ENCODE measurements at regions not wholly inside any gene's neighbourhood (a gene's known extent, or its start where the extent isn't known, plus 50 kb on each side); places are given as distances from the start of the nearest gene placed in this dataset.

GRCh38 chr18:37658894-37659293, 93.3 kb upstream of the CELF4 start:
- ATAC-seq = no peak
- no peak for DNase-seq (ENCODE audit: low spot score)

DNA sequence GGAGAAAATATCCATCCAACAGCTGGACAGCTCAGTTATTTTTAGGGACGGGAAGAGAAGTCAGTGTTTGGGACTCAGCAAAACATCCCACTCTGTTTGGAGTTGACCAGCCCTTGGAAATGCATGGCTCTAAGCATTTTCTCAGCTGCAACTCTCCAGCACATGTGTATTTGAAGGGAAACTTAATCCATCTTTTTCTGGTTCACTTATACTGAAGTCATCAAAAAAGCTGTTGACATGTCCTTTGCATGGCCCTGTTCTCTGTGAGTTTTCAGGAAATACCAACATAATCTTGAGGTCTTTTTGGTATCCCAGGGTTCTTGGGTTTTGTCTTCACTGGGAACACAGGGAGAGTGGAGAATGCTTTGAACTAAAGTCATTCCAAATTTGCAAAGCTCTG, 91.9 kb upstream of the CELF4 start:
- no peak for ATAC-seq
- DNase-seq (ENCODE audit: low spot score) = no peak

- DNase-seq (ENCODE audit: low spot score) = no peak
- ATAC-seq = no peak
These were observed 89.3 kb upstream of the CELF4 start for GRCh38 chr18:37654731-37655369.

GRCh38 chr18:37654034-37654433, 88.4 kb upstream of the CELF4 start:
- ATAC-seq (no peak), DNase-seq (ENCODE audit: low spot score) (no peak)

DNA sequence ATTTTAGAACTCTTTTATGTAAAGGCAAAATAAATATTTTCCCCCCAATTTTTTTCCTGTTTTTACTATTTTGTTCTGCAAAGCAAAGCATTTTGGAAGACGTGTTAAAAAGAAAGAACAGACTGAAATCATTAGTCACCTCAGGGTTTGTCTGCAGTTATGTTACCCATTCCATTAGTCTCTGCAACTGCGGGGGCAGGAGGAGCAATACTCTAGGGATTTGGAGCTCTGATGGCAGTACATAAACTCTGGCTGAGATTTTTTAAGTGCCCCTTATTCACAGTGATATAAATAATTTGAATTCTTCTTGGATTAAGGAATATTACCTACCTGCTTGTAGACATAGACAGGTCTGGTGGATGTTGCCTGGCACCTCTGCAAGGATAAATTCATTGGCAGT, 88.0 kb upstream of the CELF4 start:
- ATAC-seq (no peak), DNase-seq (ENCODE audit: low spot score) (no peak)

DNA sequence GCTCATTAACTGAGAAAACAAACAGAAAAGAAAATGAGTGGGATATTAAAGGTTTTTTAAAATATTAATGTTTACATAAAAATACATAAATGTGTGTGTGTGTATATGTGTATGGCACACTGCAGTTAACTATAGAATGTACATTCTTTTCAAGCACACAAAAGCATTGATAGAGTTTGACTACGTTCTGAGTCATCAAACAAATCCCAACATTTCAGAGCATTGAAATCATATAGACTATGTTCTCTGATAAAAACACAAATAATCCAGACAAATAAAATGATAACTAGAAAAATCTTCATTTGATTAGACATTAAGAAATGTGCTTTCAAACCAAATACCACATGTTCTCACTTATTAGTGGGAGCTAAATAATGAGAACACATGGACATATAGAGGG, 84.3 kb upstream of the CELF4 start:
- no peak for ATAC-seq
- DNase-seq (ENCODE audit: low spot score) = no peak

GRCh38 chr18:37649416-37649815, 83.8 kb upstream of the CELF4 start:
- ATAC-seq (no peak), DNase-seq (ENCODE audit: low spot score) (no peak)

GRCh38 chr18:37641573-37641972, 76.0 kb upstream of the CELF4 start:
- ATAC-seq (no peak), DNase-seq (ENCODE audit: low spot score) (no peak)

GRCh38 chr18:37640504-37640903, 74.9 kb upstream of the CELF4 start:
- DNase-seq (ENCODE audit: low spot score) (no peak), ATAC-seq (no peak)

DNA sequence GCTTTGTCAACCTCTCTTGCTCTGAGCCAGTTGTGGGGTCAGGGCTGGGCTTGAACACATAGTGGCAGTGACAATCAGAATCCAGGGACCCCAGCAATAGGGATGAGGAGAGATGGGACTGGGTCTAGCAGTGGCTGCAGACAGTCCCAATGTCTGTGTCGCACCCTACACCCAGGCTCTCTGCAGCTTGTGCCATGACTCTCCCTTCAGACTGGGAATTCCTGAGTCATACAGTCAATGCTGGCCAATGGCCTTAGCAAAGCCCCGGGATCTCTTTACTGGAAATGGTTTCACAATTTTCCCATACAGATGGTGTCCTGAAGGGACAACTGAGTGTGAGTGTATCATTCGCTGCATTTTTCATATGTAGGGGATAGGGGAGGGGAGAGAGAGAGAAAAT, 74.2 kb upstream of the CELF4 start:
- no peak for ATAC-seq
- no peak for DNase-seq (ENCODE audit: low spot score)

GRCh38 chr18:37637478-37637850, 71.9 kb upstream of the CELF4 start:
- DNase-seq (ENCODE audit: low spot score) (no peak), ATAC-seq (no peak)

- ATAC-seq = no peak
- DNase-seq (ENCODE audit: low spot score) = no peak
These were observed 71.4 kb upstream of the CELF4 start for GRCh38 chr18:37636831-37637477.

DNA sequence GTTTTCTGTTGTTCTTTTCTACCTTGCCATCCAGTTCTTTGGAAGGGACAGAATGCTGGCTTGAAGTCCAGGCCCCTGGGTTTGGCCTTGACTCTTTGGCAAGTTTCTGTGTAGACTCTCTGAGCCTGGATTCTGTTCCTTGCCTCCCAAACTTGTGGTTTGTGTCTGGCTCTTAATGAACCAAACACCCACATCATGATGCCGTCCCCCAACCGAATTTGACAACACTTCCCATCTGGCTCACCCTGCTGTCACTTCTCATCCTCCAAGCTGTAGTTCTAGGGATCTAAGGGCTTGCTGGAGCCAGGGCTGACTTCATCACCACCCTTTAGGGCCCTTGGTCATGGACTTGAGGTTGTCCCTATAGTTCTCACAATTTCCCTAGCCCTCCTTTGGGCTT, 68.9 kb upstream of the CELF4 start:
- ATAC-seq (no peak), DNase-seq (ENCODE audit: low spot score) (no peak)

- ATAC-seq (no peak), DNase-seq (ENCODE audit: low spot score) (no peak)
These were observed 65.8 kb upstream of the CELF4 start for GRCh38 chr18:37631422-37631821.

DNA sequence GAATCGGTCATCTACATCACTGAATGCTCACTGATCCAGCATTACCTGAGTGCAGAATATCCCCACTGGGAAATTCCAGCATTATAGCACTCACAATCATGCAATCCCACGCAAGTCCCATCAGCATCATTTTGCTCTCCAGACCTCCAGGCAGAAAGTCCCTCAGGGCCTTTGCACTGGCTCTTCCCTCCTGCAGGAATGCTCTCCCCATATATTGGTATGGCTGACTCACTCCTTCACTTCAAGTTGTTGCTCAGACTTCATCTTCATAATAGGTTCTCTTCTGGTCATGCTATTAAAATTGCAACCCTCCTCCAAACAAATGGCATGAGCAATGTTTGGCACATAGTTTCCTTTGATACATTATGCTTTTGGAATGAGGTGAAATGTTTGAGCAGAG, 64.7 kb upstream of the CELF4 start:
- DNase-seq (ENCODE audit: low spot score) = no peak
- ATAC-seq = no peak

DNA sequence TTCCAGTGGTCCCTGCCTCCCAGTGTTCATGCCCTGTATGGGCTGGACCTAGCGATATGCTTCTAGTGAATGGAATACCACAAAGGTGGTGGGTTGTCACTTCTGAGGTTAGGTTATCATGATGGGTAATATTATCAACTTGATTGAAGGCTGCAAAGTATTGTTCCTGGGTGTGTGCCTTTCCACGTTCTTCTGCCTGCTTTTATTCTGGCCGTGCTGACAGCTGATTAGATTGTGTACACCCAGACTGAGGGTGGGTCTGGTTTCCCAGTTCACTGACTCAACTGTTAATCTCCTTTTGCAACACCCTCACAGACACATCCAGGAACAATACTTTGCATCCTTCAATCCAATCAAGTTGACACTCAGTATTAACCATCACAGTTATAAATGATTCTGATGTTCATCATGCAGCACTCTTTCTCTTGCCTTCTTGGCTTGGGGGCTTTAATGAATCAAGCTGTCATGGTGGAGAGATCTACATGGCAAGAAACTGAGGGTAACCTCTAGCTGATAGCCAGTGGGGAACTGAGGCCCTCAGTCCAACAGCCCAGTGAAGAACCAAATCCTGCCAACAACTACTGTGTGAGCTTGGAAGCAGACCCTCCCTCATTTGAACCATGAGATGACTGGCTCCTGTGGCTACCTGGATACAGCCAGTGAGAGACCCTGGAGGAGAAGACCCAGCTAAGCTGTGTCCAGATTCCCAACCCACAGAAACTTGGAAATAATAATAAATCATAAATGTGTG, 63.0 kb upstream of the CELF4 start:
- DNase-seq (ENCODE audit: low spot score) (no peak), ATAC-seq (no peak)

DNA sequence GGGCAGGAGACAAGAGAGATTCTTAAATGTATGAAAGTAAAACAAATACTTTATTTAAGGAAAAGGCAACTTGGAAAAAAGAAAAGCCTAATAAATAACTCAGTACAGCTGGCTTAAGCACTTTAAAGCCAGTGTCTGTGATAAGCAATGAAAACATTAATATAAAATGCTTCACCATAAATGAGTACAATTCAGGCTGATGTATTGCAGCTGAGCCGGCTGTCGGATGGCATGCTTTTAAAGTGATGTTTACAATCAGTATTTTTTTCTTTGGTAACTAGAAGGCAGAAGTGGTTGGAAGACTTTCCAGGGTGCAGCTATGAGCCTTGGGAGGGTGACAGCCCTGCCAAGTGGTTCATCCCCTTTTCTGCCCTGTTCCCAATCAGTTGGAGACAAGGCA, 58.7 kb upstream of the CELF4 start:
- DNase-seq (ENCODE audit: low spot score) = no peak

DNA sequence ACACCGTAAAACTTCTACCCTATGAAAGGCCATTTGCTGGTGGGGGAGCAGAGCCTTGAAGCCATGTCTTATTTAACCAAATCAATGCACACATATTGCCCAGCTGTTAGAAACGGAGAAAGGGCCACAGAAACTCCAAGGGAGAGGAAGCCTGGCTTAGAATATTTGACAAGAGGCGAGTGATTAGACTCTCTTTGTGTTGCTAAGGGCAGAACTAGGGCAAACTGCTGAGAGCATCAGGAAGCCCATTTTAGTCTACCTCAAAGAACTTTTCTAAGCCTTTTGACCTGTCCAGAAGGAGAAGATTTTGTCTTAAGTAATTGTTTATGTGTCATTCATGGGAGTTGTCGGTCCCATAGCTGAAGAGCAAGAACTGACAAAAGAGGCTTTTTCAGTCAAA, 54.4 kb upstream of the CELF4 start:
- DNase-seq (ENCODE audit: low spot score) = no peak
- no peak for ATAC-seq

More for the DNA sequence above, 58.7 kb upstream of the CELF4 start:
- ATAC-seq = no peak

DNA sequence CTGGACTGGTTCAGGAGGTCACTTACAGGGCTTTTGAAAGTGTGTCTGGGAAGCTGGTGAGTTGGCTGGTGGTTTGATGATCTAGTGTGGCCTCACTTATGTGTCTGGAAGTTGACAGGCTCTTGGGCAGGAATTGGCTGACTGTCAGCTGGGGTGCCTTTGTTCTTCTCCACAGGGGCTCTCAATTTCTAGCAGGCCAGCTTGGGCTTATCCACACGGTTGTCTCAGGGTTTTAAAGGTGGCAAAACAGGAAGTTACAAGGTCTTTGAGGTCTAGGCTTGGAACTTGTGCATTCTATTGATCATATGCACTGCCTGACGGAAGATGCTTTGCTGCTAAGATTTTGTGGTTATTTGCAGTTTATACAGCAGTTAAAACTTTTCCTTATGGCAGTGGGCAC, 52.0 kb upstream of the CELF4 start:
- DNase-seq (ENCODE audit: low spot score) = no peak
- ATAC-seq = no peak
